C4-2B (cell line): ENCODE measurements at regions not wholly inside any gene's neighbourhood (a gene's known extent, or its start where the extent isn't known, plus 50 kb on each side); places are given as distances from the start of the nearest gene placed in this dataset.

Experiments
- H3K27ac ChIP-seq: fragments of 450-650 bp; 2 replicates; pipeline ENCODE4 v1.5.1; 2017
- ZFX ChIP-seq: fragments of 450-650 bp; IDR thresholded peaks from 2 replicates; pipeline ENCODE4 v1.6.1; 2017
- TF ChIP-seq, protein P1 (sequence below): fragments of 450-650 bp; conservative IDR thresholded peaks from 2 replicates; pipeline ENCODE4 v1.5.1; 2017; ENCODE audit warnings: mild to moderate bottlenecking

DNA sequence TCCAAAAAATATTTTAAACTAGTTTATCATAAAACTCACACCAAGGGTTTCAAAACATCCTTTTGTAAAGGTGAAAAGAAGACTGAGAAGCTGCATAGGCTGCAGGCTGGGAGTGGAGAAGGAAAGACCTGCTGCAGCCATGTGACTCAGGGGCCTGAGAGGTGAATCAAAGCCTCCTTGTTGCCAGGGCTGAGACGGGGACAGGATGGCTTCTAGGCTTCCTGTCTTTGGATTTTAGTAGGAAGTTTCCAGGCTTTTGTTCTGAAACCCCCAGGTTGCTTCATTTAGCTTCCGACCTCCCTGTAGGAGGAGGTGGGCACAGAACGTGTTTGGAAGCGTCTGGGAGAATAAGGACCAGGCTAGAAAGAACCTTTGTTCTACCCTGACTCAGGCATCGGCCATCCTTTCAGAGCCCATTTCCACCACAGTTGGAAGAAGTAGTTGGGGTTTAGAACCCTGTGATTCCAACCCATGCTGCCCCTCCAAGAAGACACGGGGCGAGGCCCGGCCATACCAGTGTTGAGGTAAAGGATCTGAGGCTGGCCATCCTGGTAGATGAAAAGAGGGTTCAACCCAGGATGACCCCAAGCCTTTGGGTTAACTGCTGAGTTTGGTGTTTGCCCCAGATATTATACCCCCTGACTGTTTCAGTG, 122.4 kb downstream of the SLC25A47 start:
- TF ChIP-seq, protein P1, sequence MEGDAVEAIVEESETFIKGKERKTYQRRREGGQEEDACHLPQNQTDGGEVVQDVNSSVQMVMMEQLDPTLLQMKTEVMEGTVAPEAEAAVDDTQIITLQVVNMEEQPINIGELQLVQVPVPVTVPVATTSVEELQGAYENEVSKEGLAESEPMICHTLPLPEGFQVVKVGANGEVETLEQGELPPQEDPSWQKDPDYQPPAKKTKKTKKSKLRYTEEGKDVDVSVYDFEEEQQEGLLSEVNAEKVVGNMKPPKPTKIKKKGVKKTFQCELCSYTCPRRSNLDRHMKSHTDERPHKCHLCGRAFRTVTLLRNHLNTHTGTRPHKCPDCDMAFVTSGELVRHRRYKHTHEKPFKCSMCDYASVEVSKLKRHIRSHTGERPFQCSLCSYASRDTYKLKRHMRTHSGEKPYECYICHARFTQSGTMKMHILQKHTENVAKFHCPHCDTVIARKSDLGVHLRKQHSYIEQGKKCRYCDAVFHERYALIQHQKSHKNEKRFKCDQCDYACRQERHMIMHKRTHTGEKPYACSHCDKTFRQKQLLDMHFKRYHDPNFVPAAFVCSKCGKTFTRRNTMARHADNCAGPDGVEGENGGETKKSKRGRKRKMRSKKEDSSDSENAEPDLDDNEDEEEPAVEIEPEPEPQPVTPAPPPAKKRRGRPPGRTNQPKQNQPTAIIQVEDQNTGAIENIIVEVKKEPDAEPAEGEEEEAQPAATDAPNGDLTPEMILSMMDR = no peak
- TF ChIP-seq ZFX = no peak
- no peak overlapping the region for H3K27ac ChIP-seq

DNA sequence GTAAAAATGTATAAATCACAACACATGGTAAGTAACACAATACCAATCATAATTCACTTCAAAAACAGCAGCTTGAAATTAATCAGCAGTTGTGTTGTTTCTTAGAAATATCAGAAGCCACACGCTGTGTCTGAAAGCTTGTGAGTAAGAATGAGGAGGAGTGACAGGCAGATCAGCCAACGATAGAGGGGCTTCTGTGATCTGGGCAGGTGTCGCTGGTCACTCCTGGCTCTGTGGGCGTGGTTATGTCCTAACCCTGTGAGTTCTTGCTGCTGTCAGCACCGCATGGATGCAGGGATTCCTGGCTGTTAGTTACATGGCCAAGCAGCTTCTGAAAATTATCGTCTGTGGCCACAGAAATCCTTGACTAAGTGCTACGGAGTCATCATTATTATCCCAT, 123.4 kb downstream of the SLC25A47 start:
- H3K27ac ChIP-seq = no peak overlapping the region
- TF ChIP-seq ZFX = no peak
- TF ChIP-seq, protein P1 = no peak

DNA sequence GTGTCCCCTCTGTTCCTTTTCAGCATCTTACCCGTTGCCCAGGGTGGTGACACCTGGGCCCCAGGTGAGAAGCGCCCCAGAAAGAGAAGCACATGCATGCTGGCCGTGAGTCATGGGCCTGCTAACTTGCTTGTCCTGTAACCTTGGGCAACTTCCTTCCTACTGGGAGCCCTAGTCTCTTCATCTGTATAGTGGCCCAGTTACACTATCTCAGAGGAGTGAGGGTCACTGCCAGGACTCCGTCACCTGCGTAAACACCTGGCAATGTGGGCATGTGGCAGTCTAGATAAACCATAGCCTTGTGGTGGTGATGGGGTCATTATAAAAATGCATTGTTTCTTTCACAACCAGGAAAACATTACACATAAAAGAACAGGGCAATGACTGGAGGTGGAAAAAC, 125.2 kb downstream of the SLC25A47 start:
- H3K27ac ChIP-seq = no peak overlapping the region

DNA sequence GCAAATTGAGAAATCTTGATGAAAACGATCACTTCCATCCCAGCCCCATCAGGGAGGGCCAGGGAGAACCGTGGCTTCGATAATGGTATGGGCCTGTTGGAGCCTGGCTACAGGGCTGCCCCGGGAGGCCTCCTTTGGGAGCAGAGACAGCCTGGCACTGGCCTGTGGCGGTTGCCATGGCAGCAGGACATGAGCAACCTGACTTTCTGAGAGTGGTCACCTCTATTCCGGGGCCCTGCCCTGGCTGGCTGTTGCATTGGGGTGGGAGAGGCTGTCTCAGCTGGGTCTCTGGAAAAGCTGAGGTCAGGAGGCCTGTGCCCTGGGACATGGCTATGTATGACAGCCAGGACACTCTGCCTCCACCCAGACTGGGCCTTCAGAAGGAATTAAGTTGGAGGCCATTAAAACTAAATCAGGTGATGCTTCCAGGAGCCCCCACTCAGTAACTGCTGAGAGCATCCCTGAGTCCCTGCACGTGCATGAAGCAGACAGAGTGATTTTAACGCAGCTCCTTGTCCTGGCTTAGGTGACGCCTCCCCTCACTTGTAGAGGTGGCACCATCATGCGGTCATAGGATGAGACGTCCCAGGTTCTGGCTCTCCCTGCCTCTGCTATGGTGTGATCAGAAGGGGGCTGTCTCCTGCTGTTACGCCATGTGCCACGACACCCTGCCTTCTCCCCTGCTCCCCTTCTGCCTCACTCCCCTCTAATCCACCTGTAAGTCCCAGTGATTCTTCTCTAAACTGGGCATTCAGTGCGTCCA, 126.3 kb downstream of the SLC25A47 start:
- H3K27ac ChIP-seq = no peak overlapping the region
- TF ChIP-seq, protein P1 = no peak
- TF ChIP-seq ZFX = no peak

More for the DNA sequence above, 125.2 kb downstream of the SLC25A47 start:
- TF ChIP-seq, protein P1 = no peak
- no peak for TF ChIP-seq ZFX

DNA sequence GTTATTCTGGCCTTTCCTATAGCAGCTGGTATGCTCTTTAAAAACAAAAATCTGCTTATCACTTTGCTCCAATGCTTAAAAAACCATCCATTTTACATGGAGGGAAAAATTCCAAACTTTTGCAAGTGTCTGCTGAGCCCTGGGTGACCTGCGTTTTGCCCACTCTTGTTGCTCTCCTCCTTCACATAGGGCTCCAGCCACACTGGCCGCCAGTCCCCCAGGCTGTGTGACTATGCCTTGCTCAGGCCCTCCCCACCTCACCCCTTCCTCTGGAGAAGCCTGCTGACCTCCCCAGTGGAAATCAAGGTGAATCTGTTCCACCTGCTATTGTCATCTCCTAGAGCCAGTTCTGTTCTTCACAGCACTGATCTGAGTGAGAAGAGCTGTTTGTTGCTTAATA, 126.9 kb downstream of the SLC25A47 start:
- H3K27ac ChIP-seq = no peak overlapping the region
- TF ChIP-seq ZFX = no peak
- TF ChIP-seq, protein P1 = no peak

DNA sequence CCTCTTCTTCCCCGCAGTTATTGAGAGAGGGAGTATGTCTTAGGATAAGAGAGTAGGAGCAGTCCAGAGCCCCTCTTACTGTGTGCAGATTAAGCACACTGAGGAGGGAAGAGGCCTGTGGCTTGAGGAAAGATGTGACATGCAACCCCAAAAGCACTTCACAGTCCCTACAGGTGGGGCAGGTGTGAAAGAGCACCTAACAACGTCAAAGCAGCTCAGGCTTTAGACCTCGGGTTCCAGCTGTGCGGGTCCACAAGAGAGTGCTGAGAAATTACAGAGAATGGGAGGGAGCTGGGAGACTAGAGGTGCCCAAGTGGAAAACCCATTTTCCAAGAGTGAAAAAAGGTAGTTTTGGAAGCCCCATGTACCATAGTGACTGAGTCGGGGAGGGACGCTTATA, 127.6 kb downstream of the SLC25A47 start:
- H3K27ac ChIP-seq = no peak overlapping the region
- no peak for TF ChIP-seq ZFX
- TF ChIP-seq, protein P1 = no peak

DNA sequence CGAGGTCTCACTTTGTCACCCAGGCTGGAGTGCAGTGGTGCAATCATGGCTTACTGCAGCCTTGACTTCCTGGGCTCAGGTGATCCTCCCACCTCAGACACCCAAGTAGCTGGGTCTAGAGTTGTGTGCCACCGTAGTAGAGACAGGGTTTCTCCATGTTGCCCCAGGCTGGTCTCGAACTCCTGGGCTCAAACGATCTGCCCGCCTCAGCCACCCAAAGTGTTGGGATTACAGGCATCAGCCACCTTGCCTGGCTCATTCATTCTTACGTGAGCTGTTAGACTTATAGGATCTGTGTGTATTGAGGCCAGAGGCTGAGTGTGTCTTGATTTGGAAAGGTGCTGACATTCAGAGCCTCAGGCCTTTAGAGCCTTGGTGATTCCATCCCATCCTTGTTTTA, 128.1 kb downstream of the SLC25A47 start:
- no peak for TF ChIP-seq ZFX
- TF ChIP-seq, protein P1 = no peak
- H3K27ac ChIP-seq = no peak overlapping the region
